SJCRH30 (cell line): ENCODE measurements at regions not wholly inside any gene's neighbourhood (a gene's known extent, or its start where the extent isn't known, plus 50 kb on each side); places are given as distances from the start of the nearest gene placed in this dataset.

Experiments used
- DNase-seq, 2 experiments: peaks; one replicate each; pipeline ENCODE4 v3.0.0-alpha.2; 2015 to 2020
- H3K27ac ChIP-seq: fragments of 250-450 bp; sonication (Bioruptor Pico); 2 replicates; pipeline ENCODE4 v1.5.1; 2020; ENCODE audit warnings: mild to moderate bottlenecking, moderate library complexity
- H3K27me3 ChIP-seq: fragments of 250-450 bp; sonication (Bioruptor Pico); 2 replicates; pipeline ENCODE4 v1.5.1; 2020; ENCODE audit warnings: mild to moderate bottlenecking, moderate library complexity
- H3K36me3 ChIP-seq: fragments of 250-450 bp; sonication (Bioruptor Pico); 2 replicates; pipeline ENCODE4 v1.5.1; 2020; ENCODE audit warnings: mild to moderate bottlenecking, moderate library complexity
- H3K4me1 ChIP-seq: fragments of 250-450 bp; sonication (Bioruptor Pico); 2 replicates; pipeline ENCODE4 v1.5.1; 2020; ENCODE audit warnings: mild to moderate bottlenecking, moderate library complexity
- H3K4me3 ChIP-seq: fragments of 250-450 bp; sonication (Bioruptor Pico); 2 replicates; pipeline ENCODE4 v1.5.1; 2020; ENCODE audit warnings: mild to moderate bottlenecking, moderate library complexity
- H3K9me3 ChIP-seq: fragments of 250-450 bp; sonication (Bioruptor Pico); replicated peaks from 2 replicates; pipeline ENCODE4 v1.5.1; 2020; ENCODE audit warnings: mild to moderate bottlenecking, moderate library complexity

- DNase-seq = no peak
- Histone ChIP-seq H3K36me3 (peaks cover 5% of the 10 kb centered on the region; the same call in 1 of the 2 replicates), H3K27ac (no peak overlapping the region), H3K4me3 (no peak overlapping the region), H3K4me1 (peaks cover 10% of the 10 kb centered on the region), H3K9me3 (no peaks in the 10 kb centered on the region), H3K27me3 (no peaks in the 10 kb centered on the region)
Observed at GRCh38 chr1:201742476-201742875, 86.5 kb upstream of the IPO9 start.

- Histone ChIP-seq H3K27me3 (no peaks in the 10 kb centered on the region), H3K4me3 (no peak overlapping the region), H3K27ac (no peak overlapping the region), H3K36me3 (peaks cover 5% of the 10 kb centered on the region; the same call in 1 of the 2 replicates), H3K9me3 (no peaks in the 10 kb centered on the region), H3K4me1 (peaks cover 3% of the 10 kb centered on the region)
- DNase-seq = no peak
Observed at GRCh38 chr1:201742955-201743805, 85.8 kb upstream of the IPO9 start.

DNA sequence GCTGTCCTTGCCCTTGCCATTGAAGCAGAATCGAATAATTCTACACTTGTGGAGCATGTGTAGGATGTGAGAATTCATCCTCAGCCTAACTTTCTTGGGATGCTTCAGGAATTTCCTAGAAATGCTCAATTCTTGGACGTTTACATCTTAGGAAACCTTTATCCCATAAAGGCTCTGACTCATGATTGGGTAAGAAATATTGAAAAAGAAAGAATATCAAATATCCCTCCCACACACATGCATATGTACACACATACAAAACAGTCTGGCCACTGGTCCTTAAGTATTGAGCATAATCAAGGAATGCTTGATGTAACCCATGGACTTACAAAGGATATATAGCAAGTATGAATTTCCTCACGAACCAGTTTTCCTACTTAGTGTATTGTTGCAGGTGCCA is 83.9 kb upstream of the IPO9 start:
- Histone ChIP-seq H3K27ac (no peak overlapping the region), H3K27me3 (no peaks in the 10 kb centered on the region), H3K4me1 (no peaks in the 10 kb centered on the region), H3K36me3 (no peaks in the 10 kb centered on the region), H3K4me3 (no peak overlapping the region), H3K9me3 (no peaks in the 10 kb centered on the region)
- DNase-seq = no peak

DNA sequence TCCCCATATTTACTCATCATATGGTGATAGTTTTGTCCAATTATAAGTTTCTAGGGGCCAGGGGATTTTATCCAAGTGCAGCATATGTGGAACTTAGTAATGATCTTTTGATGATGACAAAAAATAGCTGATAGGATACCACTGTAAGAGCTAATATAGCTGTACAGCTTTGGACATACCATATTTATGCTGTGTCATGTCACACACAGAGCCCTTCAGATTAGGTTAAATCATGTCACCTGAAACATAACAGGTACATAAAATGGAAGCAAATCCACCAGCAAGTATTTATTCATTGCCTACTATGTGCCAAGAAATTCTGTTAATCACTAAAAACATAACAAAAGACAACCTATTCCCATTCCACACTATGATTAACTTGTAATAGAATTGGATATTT is 82.8 kb upstream of the IPO9 start:
- no peaks in the 10 kb centered on the region for H3K27me3 ChIP-seq
- H3K9me3 ChIP-seq = no peaks in the 10 kb centered on the region
- no peaks in the 10 kb centered on the region for H3K36me3 ChIP-seq
- H3K4me3 ChIP-seq = no peak overlapping the region
- H3K4me1 ChIP-seq = peaks cover 4% of the 10 kb centered on the region
- DNase-seq = no peak
- H3K27ac ChIP-seq = no peak overlapping the region

- H3K36me3 ChIP-seq = no peaks in the 10 kb centered on the region
- no peak overlapping the region for H3K4me3 ChIP-seq
- H3K27ac ChIP-seq = no peak overlapping the region
- no peaks in the 10 kb centered on the region for H3K9me3 ChIP-seq
- DNase-seq = no peak
- H3K27me3 ChIP-seq = no peaks in the 10 kb centered on the region
- peaks cover 4% of the 10 kb centered on the region for H3K4me1 ChIP-seq
Observed at GRCh38 chr1:201747261-201747660, 81.7 kb upstream of the IPO9 start.

DNA sequence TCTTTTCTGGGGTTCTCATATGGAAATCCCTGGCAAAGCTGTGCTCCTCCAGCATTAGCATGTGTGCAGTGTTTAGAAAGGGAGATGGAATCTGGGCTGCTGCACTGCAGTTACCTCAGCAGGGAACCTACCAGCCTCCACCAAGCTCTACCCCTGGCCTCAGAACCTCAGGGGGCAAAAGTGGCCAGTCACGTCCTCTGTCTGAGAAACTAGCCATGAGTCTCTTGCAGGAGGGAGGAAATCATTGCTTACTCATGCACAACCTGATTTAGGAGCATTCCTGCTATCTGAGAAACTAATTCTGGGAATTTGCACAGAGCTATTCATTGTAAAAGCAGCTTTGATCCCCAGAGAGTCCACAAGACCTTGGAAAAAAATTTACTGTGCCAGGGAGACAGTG is 80.6 kb upstream of the IPO9 start:
- no peak overlapping the region for H3K27ac ChIP-seq
- H3K9me3 ChIP-seq = no peaks in the 10 kb centered on the region
- H3K4me1 ChIP-seq = peaks cover 4% of the 10 kb centered on the region
- no peaks in the 10 kb centered on the region for H3K27me3 ChIP-seq
- H3K4me3 ChIP-seq = no peak overlapping the region
- DNase-seq = no peak
- no peaks in the 10 kb centered on the region for H3K36me3 ChIP-seq

GRCh38 chr1:201749059-201749690 is 79.8 kb upstream of the IPO9 start:
- H3K36me3 ChIP-seq = no peaks in the 10 kb centered on the region
- H3K27ac ChIP-seq = no peak overlapping the region
- H3K9me3 ChIP-seq = no peaks in the 10 kb centered on the region
- H3K4me3 ChIP-seq = no peak overlapping the region
- DNase-seq = no peak
- peaks cover 5% of the 10 kb centered on the region for H3K4me1 ChIP-seq
- H3K27me3 ChIP-seq = no peaks in the 10 kb centered on the region

DNA sequence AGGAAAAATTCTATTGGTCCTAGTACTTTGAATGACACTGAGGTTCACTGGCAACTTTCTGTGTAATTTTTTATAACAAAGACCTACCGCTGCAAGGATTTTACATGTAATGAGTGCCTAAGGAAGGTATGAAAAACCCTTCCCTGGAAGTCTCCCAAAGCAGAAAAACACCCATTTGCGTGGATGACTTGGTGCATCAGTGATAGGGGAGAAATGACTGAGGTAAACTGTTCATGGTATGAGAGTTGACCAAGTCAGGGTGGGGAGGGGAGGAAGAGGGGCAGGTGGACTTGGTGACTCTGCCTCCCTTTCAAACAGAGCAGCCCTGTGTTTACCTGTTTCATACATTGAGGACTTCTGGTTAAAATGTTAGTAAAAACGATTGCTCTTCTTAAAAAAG is 78.8 kb upstream of the IPO9 start:
- H3K27ac ChIP-seq = no peak overlapping the region
- no peak for DNase-seq
- H3K4me1 ChIP-seq = peaks cover 7% of the 10 kb centered on the region
- no peaks in the 10 kb centered on the region for H3K27me3 ChIP-seq
- no peak overlapping the region for H3K4me3 ChIP-seq
- no peaks in the 10 kb centered on the region for H3K36me3 ChIP-seq
- no peaks in the 10 kb centered on the region for H3K9me3 ChIP-seq

DNA sequence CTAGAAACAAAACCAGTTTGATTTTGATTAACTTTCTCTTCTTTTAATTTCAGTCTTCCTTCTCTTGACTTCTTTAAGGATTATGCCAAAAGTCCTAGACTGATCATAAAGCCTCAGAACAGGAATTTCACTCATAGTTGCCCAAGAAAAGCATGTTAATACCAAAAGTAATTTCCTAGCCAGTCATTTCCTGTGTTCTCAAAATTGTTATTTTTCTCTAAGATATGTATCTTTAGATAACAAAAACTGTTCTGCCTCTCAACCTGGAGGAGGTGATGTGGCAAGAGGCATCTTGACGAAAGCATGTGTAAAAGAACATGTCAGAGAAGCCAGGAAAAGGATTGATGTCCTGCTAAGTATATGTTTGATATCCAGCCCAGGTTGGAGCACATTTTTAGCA is 78.0 kb upstream of the IPO9 start:
- Histone ChIP-seq H3K27ac (no peak overlapping the region), H3K4me1 (peaks cover 7% of the 10 kb centered on the region), H3K27me3 (no peaks in the 10 kb centered on the region), H3K9me3 (no peaks in the 10 kb centered on the region), H3K4me3 (no peak overlapping the region), H3K36me3 (no peaks in the 10 kb centered on the region)
- no peak for DNase-seq

GRCh38 chr1:201751872-201752271 is 77.1 kb upstream of the IPO9 start:
- Histone ChIP-seq H3K4me1 (peaks cover 16% of the 10 kb centered on the region), H3K27ac (no peak overlapping the region), H3K27me3 (no peaks in the 10 kb centered on the region), H3K4me3 (no peak overlapping the region), H3K36me3 (no peaks in the 10 kb centered on the region), H3K9me3 (no peaks in the 10 kb centered on the region)
- DNase-seq = no peak

GRCh38 chr1:201752333-201752732 is 76.6 kb upstream of the IPO9 start:
- DNase-seq = no peak
- Histone ChIP-seq H3K9me3 (no peaks in the 10 kb centered on the region), H3K27ac (no peak overlapping the region), H3K27me3 (no peaks in the 10 kb centered on the region), H3K4me3 (no peak overlapping the region), H3K36me3 (no peaks in the 10 kb centered on the region), H3K4me1 (peaks cover 17% of the 10 kb centered on the region)

GRCh38 chr1:201753492-201753891 is 75.5 kb upstream of the IPO9 start:
- H3K4me1 ChIP-seq = peaks cover 22% of the 10 kb centered on the region
- H3K9me3 ChIP-seq = no peaks in the 10 kb centered on the region
- no peak for DNase-seq
- H3K27me3 ChIP-seq = no peaks in the 10 kb centered on the region
- H3K4me3 ChIP-seq = no peak overlapping the region
- H3K27ac ChIP-seq = no peak overlapping the region
- H3K36me3 ChIP-seq = no peaks in the 10 kb centered on the region

GRCh38 chr1:201754353-201754752 is 74.6 kb upstream of the IPO9 start:
- Histone ChIP-seq H3K27me3 (no peaks in the 10 kb centered on the region), H3K36me3 (no peaks in the 10 kb centered on the region), H3K4me1 (peaks cover 29% of the 10 kb centered on the region), H3K4me3 (no peak overlapping the region), H3K27ac (no peak overlapping the region), H3K9me3 (no peaks in the 10 kb centered on the region)
- DNase-seq = no peak

DNA sequence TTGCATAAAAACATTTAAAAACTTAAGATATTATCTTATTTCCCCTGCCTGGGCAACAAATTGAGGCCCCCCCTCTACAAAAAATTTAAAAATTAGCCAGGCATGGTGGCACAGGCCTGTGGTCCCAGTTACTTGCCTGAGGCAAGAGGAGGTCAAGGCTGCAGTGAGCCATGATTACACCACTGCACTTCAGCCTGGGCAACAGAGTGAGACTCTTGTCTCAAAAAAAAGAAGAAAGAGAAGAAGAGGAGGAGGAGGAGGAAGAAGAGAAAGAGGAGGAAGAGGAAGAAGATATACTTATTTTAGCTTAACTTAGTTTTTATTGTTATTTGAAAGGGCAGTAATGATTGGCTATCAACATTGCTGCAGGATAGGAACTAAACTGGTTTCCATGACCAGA is 73.8 kb upstream of the IPO9 start:
- H3K4me1 ChIP-seq = peaks cover 38% of the 10 kb centered on the region
- no peaks in the 10 kb centered on the region for H3K9me3 ChIP-seq
- no peaks in the 10 kb centered on the region for H3K36me3 ChIP-seq
- no peak overlapping the region for H3K27ac ChIP-seq
- H3K4me3 ChIP-seq = no peak overlapping the region
- no peak for DNase-seq
- no peaks in the 10 kb centered on the region for H3K27me3 ChIP-seq

DNA sequence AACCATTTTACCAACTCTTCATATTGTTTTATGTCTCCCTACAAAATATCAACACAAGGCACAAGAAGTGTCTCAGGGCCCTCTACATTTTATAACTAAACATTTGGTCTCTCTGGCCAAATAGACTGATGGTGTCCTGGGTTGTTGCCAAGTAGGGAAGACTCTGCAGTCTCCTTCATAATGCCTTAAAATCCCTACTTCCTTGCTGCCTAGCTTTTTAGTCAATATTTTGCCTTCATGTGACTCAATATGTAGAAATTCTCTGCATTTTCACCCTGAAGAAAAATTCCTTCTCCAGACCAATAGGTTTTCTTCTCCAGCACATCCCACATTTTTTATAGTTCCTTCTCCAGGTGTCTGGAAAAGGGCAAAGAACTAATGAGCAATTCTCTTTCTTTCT is 72.6 kb upstream of the IPO9 start:
- H3K4me1 ChIP-seq = peaks cover 43% of the 10 kb centered on the region
- H3K27ac ChIP-seq = no peak overlapping the region
- no peak for DNase-seq

More for the DNA sequence above, 72.6 kb upstream of the IPO9 start:
- Histone ChIP-seq H3K27me3 (no peaks in the 10 kb centered on the region), H3K36me3 (no peaks in the 10 kb centered on the region), H3K4me3 (no peak overlapping the region), H3K9me3 (no peaks in the 10 kb centered on the region)
